HG02973 (cell line): ENCODE measurements at regions not wholly inside any gene's neighbourhood (a gene's known extent, or its start where the extent isn't known, plus 50 kb on each side); places are given as distances from the start of the nearest gene placed in this dataset.
"Not testable (repeated sequence)": the region's sequence is repeated elsewhere in the genome, so short reads cannot be mapped to it uniquely, and the experiment has no call there.

Source experiments
- ATAC-seq: cut with Tn5 transposase; IDR thresholded peaks from one replicate; pipeline ENCODE4 v1.9.1; 2021; ENCODE audit warnings: moderate library complexity; ENCODE audit not compliant: unreplicated experiment

DNA sequence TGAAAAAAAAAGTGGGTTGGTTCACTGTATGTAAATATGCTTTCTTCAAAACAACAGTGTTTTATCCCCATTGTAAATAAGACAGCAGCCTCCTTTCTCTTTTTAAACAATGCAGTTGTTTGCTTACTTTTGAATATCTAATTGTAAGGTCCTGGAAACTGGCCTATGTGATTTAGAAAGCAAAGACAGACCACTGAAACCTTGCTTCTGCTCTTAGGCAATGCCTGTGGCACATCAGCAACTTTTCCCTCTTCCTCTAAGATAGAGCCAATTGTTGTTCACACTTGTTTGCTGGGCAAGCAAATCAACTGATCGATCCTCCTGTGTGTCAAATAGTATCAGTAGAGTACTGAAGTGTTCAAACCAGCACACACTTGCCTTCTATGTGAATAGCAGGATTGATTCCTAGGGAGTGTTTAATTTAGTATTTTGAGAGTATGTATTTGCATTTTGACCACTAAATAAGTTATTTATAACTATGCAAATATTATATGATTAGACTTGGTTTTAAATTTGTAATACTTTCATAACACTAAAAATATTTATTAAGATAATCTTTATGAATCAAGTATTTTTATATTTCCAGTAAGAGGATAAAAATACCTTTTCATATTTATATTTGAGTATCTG is 55.4 kb upstream of the GRPR start:
- peak; percentile 89 for ATAC-seq

DNA sequence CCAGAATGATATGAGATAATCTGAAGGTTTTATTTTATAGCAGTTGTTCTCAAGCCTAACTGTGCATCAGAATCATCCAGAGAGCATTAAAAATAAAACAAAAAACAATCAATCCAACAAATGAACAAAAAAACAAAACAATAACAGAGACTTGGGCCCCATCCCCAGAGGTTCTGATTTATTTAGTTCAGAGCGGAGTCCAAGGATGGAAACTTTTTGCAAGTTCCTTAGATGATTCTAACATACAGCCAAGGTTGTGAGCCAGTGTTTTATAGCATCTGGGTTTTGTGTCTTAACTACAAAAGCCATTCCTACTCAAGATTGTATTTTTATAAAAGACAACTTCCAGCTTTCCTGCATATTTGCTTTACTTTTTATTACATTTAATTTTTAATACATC is 59.4 kb upstream of the GRPR start:
- no peak for ATAC-seq

DNA sequence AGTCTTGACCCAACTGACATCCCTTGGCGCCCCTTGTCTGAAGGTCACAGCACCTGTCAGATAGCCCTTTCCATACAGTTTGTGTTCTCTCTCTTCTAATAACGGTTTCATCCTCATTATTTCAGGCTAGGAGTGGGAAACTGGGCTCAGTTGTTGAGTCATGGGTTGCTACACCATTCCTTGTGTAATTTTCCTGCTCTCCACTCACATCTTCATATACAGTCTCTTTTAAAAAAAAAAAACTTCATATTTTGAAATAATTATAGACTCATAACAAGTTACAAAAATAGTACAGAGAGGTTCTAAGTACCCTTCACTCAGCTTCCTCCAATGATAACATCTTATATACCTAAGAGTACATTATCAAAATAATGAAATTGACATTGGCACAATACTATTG is 60.2 kb upstream of the GRPR start:
- ATAC-seq, result no peak

DNA sequence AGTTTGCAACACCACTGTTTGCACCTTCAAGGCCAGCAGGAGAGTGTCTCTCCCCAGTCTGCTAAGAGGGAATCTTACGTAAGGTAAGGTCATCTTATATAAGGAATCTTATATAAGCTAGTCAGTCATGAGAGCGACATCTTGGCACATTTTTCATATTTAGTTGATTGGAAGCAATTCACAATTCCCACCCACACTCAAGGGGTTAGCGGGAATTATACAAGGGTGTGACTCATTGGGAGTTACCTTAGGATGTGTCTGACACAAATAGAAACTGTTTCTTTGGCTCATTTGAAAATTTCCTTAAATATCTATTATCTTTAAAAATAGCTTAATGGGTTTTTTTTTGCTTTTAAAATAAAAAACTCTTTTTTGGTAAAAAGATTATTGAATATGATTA is 62.1 kb upstream of the GRPR start:
- ATAC-seq, result no peak

GRCh38 chrX:16060252-16060651 is 63.1 kb upstream of the GRPR start:
- ATAC-seq, result no peak

GRCh38 chrX:16049126-16049525 is 74.2 kb upstream of the GRPR start:
- not testable (repeated sequence) for ATAC-seq

DNA sequence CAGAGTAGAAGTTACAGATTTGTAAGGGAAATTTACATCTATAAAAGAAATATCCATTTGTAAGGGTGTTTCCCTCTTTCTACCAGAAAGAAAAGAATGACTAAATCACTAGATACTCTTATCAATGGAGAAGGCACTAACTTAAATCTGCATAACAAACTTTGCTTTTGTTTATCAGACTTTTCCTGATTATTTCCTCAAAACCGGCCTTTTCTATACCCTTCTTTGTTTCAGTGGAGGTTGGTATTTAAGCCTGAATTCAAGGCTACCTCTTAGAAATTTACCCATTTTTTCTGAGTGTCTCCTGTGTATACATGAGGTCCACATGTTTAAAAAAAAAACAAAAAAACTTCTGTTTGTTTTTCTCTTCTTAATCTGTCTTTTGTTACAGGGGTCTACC is 80.4 kb upstream of the GRPR start:
- no peak for ATAC-seq

GRCh38 chrX:16039834-16040233 is 83.5 kb upstream of the GRPR start:
- ATAC-seq, result peak; percentile 37

GRCh38 chrX:16039363-16039762 is 84.0 kb upstream of the GRPR start:
- ATAC-seq, result peak; percentile 80

DNA sequence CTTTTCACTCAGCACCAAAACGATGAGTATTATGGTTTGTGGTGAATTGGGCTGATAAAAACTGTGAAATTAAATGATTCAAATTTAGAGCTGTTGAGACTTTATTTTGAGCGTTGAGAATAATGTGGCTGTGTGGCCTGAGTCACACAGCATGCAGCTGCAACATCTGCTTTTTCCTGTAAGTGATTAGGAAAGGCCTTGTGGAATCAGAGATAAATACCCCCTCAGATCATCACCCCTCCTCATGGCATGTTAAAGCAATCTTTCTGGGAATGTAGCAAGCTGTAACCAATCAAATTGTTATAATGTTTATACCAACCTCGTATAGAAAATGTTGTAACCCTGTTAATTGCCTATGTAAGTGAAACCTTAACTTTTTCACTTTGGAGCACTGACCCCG is 90.0 kb upstream of the GRPR start:
- no peak for ATAC-seq

GRCh38 chrX:16028576-16028975 is 94.8 kb upstream of the GRPR start:
- ATAC-seq, result no peak

DNA sequence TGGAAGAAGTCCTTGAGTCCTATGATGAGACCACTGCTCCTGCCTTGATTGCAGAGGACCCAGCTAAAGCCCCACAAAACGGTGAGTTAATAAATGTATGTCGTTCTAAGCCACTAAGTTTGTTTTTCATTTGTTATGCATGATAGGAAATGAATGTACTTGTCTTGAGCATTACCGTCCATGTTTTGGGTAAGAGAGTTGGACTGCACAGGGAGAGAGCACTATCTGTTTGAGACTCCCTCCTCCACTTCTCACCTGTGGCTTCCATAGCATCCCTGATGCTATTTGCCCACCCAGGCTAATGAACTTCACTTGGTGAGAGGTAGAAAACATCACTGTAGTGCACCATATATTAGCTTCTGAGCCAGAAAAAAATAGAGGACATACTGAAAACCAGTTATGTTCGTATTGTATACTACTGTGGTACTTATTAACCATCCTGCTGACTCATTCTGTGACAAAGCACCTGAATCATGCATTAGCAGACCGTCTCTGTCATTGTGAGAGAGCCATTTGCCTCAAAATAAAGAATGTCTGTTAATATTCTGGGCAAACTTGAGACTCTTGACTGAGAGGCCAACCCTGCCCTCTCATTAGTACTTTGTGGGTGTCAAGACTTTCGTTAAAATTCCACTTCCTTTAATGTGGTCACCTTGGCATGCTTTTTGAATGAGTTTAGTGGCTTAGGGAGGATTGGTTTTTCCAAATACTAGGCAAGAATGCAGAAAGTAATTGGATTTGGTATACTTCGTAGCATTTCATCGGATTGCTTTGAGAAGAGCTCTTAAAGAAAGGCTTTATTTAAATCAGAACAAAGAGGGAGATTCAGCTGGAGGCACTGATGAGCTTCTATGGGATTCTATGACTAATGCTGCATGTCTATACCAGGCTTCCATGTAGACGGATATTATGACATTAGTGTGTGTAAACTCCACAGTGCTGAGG is 99.3 kb upstream of the GRPR start:
- peak; percentile 98 for ATAC-seq

DNA sequence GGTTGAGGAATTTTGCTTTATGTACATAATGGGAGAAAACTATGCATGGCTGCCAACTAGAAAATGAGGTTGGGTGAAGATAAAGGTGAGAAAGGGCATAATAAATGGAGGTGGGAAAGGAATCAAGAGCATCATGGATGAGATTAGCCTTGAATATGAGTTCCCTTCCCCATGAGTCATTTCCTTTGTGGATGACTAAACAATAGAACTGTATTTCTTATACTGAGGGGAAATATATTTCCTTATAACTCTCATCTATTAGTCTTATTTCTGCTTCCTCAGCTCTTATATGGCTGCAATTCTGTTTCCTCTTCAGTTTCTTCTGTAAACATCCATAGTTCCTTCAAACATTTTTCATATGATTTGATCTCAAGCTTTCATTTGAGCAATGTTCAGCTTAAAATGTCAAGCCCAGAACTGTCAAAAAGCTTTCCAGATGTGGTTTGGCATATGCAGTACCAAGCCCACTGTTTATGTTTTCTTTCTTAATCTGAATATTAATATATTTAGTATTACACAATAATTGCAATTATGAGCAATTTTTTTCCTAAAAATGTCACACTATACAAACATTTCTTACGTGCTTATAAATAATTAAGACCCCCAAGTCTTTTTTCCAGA is 100.7 kb upstream of the GRPR start:
- no peak for ATAC-seq

GRCh38 chrX:16018291-16018690 is 105.1 kb upstream of the GRPR start:
- ATAC-seq, result no peak

DNA sequence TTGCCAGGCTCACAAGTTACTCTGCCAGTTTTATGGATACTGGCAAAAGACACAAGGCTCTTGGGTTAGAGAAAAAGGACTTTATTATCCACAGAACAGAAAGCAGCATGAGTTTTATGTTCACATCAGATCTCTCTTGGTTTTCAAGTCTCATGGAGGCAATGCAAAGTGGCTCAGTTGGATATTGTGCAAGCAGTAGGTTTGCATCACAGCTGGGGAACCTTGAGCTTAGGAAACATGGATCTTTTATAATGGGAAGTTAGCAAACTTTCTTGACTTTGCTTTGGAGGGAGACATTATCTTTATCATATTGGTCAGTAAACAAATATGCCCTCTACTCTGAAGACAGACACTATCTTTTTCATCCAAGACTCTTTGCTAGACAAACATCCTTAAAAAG is 109.2 kb upstream of the GRPR start:
- no peak for ATAC-seq

GRCh38 chrX:16012250-16012649 is 111.1 kb upstream of the GRPR start:
- no peak for ATAC-seq

DNA sequence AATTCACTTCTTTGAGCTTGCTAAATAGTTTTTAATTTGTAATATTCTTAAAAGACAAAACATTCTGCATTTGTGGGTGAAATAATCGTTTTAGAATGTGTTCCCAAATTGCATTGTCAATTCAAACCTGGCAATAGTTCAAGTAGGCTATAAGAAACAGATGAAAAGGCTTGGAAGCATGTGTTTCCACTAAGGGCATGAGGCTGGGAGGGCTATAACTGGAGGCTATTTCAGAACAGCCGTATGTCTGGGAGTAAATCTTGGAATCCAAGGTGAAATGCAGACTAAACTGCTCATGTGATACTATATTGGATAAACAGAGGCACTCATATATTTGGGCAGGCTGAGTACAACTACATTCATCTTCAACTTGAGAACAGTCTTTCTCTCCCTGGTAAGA is 117.4 kb upstream of the GRPR start:
- ATAC-seq, result no peak

DNA sequence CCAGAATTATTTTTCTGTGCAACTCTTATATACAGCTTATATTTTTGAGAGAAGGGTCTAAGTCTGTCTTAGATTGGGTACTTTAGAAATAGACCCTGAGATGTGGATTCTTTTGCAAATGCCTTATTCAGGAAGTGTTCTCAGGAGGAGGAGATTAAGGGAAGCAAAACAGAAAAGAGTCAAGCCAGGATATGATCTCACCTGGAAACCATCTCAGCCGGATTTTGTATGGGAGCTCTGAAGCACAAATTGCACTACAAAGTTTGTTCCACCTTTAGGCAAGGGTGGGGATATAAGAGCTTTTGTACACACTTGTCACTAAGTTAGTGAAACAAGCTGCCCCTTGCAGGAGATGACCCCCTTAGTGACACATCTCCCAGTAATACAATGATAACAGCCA is 121.2 kb upstream of the GRPR start:
- ATAC-seq, result no peak

DNA sequence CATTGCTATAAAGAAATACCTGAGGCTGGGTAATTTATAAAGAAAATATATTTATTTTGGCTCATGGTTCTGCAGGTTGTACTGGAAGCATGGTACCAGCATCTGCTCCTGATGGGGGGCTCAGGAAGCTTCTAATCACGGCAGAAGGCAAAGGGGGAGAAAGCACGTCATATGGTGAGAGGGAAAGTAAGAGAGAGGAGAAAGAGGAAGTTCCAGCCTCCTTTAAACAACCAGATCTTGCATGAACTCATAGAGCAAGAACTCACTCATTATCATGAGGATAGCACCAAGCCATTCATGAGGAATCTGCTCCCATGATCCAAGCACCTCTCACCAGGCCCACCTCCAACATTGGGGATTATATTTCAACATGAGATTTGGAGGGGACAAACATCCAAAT is 125.0 kb upstream of the GRPR start:
- ATAC-seq, result no peak

GRCh38 chrX:15989716-15990115 is 133.6 kb upstream of the GRPR start:
- ATAC-seq, result no peak

DNA sequence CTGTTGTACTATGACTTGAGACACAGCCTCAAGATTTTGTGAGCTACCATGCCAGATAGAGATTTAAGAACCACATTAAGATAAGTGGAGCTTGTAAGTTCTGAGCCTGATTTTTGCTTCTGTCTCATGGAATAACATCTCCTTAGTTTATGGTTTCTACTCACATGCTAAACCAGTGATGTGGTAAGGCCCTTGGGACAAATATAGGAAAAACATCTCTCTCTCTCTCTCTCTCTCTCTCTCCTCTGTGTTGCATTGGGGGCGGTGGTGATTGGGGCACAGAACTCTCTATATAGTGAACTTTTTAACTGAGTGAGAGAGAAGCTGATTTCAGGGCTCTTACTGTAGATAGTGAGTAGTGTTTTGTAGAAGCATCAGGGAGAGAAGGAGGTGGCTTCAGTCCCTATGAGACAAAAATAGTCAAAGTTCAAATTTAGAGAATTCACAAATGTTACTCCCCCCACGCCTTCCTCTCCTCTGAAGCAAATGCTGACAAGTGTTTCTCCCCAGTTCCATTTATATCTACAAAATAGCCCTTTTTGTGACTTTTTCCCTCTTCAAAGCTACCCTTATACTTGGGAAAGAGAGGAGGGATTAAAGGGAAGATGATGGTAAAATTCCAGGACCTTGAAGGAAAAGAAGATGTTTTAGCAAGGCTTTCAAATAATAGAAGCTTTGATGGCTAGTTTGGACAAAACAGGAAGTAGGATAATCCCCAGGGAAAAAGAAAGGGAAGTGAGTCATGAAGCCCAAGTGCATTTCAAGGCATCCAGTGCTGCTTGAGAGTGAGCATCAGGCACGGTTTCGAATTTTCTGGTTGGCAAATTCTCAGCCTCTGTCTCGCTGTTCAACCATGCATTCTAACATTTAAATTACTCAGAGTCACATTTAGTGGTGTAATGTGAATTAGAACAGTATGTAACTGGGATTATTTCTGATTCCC is 134.3 kb upstream of the AP1S2 start:
- no peak for ATAC-seq
